COR-L47 (cell line): ENCODE measurements at regions not wholly inside any gene's neighbourhood (a gene's known extent, or its start where the extent isn't known, plus 50 kb on each side); places are given as distances from the start of the nearest gene placed in this dataset.
"Not testable (repeated sequence)": the region's sequence is repeated elsewhere in the genome, so short reads cannot be mapped to it uniquely, and the experiment has no call there.

Experiments
- DNase-seq: peaks from one replicate; lab custom pipeline; 2025; lab: John Stamatoyannopoulos, UW

- no peak for DNase-seq
Observed at GRCh38 chr5:119694284-119694683, 64.9 kb downstream of the FAM170A start.

GRCh38 chr5:119706049-119706448 lies 76.7 kb downstream of the FAM170A start:
- no peak for DNase-seq

- DNase-seq: no peak
Observed at GRCh38 chr5:119708076-119708790, 78.9 kb downstream of the FAM170A start.

GRCh38 chr5:119721775-119722174 lies 92.4 kb downstream of the FAM170A start:
- DNase-seq: no peak

GRCh38 chr5:119725291-119725690 lies 95.9 kb downstream of the FAM170A start:
- not testable (repeated sequence) for DNase-seq

GRCh38 chr5:119726544-119726943 lies 97.2 kb downstream of the FAM170A start:
- no peak for DNase-seq

- no peak for DNase-seq
Observed at GRCh38 chr5:119740225-119740624, 110.9 kb downstream of the FAM170A start.

GRCh38 chr5:119741691-119742090 lies 112.3 kb downstream of the FAM170A start:
- no peak for DNase-seq

- DNase-seq: no peak
Observed at GRCh38 chr5:119742311-119742710, 113.0 kb downstream of the FAM170A start.

- peak; percentile 13 for DNase-seq
Observed at GRCh38 chr5:119743927-119744326, 114.6 kb downstream of the FAM170A start.

- DNase-seq: no peak
Observed at GRCh38 chr5:119745976-119746375, 116.6 kb downstream of the FAM170A start.

GRCh38 chr5:119746984-119747383 lies 117.6 kb downstream of the FAM170A start:
- DNase-seq: no peak

- DNase-seq: no peak
Observed at GRCh38 chr5:119750887-119751733, 121.8 kb downstream of the FAM170A start.

GRCh38 chr5:119751734-119752094 lies 122.4 kb downstream of the FAM170A start:
- no peak for DNase-seq

GRCh38 chr5:119752921-119753886 lies 123.8 kb downstream of the FAM170A start:
- no peak for DNase-seq

GRCh38 chr5:119754825-119755224 lies 125.5 kb downstream of the FAM170A start:
- not testable (repeated sequence) for DNase-seq

- DNase-seq: no peak
Observed at GRCh38 chr5:119757276-119757675, 127.9 kb downstream of the FAM170A start.

- not testable (repeated sequence) for DNase-seq
Observed at GRCh38 chr5:119769695-119770693, 140.6 kb downstream of the FAM170A start.

- not testable (repeated sequence) for DNase-seq
Observed at GRCh38 chr5:119780145-119780544, 150.8 kb downstream of the FAM170A start.

GRCh38 chr5:119785057-119785456 lies 155.7 kb downstream of the FAM170A start:
- no peak for DNase-seq
